Activated B cell treated with CpG ODN at 0.5 μM for 24 hours (primary cell): ENCODE measurements at regions not wholly inside any gene's neighbourhood (a gene's known extent, or its start where the extent isn't known, plus 50 kb on each side); places are given as distances from the start of the nearest gene placed in this dataset.

Experiments
- ATAC-seq: fragments of 200-7000 bp; cut with Tn5 transposase; one replicate; pipeline ENCODE4 v1.10.0; 2021; ENCODE audit warnings: low read depth, mild to moderate bottlenecking, moderate library complexity
- CTCF ChIA-PET: fragments of 350-600 bp; sonication (Branson Sonifier 250); formaldehyde crosslinking; loops from one replicate; lab custom pipeline; 2021; ENCODE audit warnings: antibody characterized with exemption; lab: Charles Lee
- POLR2A ChIA-PET: fragments of 350-600 bp; sonication (Branson Sonifier 250); formaldehyde crosslinking; loops from one replicate; lab custom pipeline; 2021; ENCODE audit warnings: antibody characterized with exemption; lab: Charles Lee
- DNase-seq: peaks from one replicate; pipeline ENCODE4 v3.0.0; 2022
- H3K27ac Mint-ChIP-seq: one replicate; pipeline ENCODE4 v1.8.0; 2020; ENCODE audit warnings: mixed read lengths
- H3K27me3 Mint-ChIP-seq: one replicate; pipeline ENCODE4 v1.8.0; 2021; ENCODE audit warnings: mixed read lengths
- H3K36me3 Mint-ChIP-seq: one replicate; pipeline ENCODE4 v1.8.0; 2021; ENCODE audit warnings: low read depth, mixed read lengths
- H3K4me1 Mint-ChIP-seq: one replicate; pipeline ENCODE4 v1.8.0; 2021; ENCODE audit warnings: mixed read lengths
- H3K4me3 Mint-ChIP-seq: one replicate; pipeline ENCODE4 v1.8.0; 2020; ENCODE audit warnings: mild to moderate bottlenecking, mixed read lengths
- H3K9me3 Mint-ChIP-seq: one replicate; pipeline ENCODE4 v1.8.0; 2020; ENCODE audit warnings: mixed read lengths
- intact Hi-C: fragments of 100-400 bp; cut with micrococcal nuclease; formaldehyde crosslinking; loops from one replicate; pipeline ENCODE4 v1.15.1; 2024
- TF ChIP-seq, protein P1 (sequence below): fragments of 200-600 bp; IDR thresholded peaks from one replicate; pipeline ENCODE4 v1.8.0; 2022; ENCODE audit warnings: antibody characterized with exemption, mild to moderate bottlenecking

DNA sequence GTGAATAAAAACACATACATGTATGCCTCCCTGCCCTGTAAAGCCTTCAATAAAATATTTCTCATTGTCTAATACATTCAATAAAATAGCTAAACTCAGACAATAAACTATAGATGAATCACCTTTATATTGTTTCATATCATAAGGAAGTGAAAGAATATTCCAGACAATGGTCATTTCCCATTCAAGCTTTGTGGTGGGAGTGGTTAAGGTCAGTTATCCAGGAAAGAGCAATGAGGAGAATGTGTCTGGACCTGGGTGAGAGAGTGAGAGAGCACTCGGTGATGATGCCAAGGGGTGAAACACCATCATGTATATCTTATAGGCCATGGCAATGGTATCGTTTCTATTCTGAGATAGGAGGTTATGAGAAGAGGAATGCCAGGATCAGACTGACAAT, 197.8 kb downstream of the PDHA2 start:
- no peak for DNase-seq
- ATAC-seq, result no peak
- no peak overlapping the region for H3K4me3 Mint-ChIP-seq
- H3K27ac Mint-ChIP-seq, result no peak overlapping the region
- H3K4me1 Mint-ChIP-seq, result no peaks in the 10 kb centered on the region
- intact Hi-C loops, result no loop called here
- no peaks in the 10 kb centered on the region for H3K9me3 Mint-ChIP-seq
- ChIA-PET POLR2A (no interaction called here), CTCF (no interaction called here)
- H3K36me3 Mint-ChIP-seq, result no peaks in the 10 kb centered on the region
- no peaks in the 10 kb centered on the region for H3K27me3 Mint-ChIP-seq
- TF ChIP-seq, protein P1, sequence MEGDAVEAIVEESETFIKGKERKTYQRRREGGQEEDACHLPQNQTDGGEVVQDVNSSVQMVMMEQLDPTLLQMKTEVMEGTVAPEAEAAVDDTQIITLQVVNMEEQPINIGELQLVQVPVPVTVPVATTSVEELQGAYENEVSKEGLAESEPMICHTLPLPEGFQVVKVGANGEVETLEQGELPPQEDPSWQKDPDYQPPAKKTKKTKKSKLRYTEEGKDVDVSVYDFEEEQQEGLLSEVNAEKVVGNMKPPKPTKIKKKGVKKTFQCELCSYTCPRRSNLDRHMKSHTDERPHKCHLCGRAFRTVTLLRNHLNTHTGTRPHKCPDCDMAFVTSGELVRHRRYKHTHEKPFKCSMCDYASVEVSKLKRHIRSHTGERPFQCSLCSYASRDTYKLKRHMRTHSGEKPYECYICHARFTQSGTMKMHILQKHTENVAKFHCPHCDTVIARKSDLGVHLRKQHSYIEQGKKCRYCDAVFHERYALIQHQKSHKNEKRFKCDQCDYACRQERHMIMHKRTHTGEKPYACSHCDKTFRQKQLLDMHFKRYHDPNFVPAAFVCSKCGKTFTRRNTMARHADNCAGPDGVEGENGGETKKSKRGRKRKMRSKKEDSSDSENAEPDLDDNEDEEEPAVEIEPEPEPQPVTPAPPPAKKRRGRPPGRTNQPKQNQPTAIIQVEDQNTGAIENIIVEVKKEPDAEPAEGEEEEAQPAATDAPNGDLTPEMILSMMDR, result no peak

DNA sequence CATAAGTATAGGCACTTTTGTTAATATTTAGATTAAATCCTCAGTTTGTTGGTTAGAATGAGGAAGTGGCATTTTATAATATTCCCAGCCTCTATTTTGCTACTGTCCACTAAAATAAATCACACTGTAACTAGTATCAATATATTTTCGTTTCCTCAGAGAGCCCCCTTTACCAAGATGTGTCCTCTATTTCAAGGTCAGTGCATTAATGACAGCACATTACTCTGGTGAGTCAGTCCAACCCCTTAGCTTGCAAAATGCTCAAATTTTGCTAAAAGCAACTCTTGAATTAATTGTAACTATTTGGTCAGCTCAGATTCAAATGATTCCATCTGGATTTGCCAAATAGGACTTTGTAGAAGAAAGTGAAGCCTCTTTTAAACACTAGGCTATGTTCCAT, 199.3 kb downstream of the PDHA2 start:
- ChIA-PET POLR2A (no interaction called here), CTCF (no interaction called here)
- TF ChIP-seq, protein P1, result no peak
- ATAC-seq (no peak), DNase-seq (no peak)
- Mint-ChIP-seq H3K9me3 (no peaks in the 10 kb centered on the region), H3K4me3 (no peak overlapping the region), H3K4me1 (no peaks in the 10 kb centered on the region), H3K27me3 (no peaks in the 10 kb centered on the region), H3K27ac (no peak overlapping the region), H3K36me3 (no peaks in the 10 kb centered on the region)
- intact Hi-C loops, result no loop called here

DNA sequence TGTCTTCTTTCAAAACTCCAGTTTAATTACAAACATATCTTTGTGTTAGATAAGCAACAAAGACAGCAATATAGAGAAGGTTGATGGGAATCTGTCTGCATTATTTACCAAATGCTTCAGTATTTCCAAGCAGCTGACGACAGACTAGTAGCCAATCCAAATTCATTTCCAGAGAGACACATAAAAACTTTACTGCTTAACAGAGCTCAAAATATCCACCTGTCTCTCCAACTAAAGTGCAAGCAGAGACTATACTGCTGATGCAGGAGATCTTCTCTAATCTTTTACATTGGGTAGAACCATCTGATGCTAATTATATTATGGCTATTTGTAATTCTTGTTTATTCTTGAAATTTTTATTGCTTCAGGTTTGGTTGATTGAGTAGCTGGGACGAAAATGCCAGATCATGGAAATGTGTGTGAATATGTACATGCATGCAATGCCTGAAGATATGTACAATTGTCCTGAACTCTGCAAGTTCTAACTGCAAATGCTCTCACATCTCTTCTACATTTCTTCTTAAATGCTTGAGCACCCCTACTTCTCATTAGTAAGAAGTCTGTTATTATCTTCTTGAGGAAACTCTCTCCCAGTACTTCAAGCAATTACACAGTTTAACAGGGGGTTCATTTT, 200.0 kb downstream of the PDHA2 start:
- no peak for ATAC-seq
- ChIA-PET CTCF (no interaction called here), POLR2A (no interaction called here)
- no peak for DNase-seq
- Mint-ChIP-seq H3K9me3 (no peaks in the 10 kb centered on the region), H3K4me3 (no peak overlapping the region), H3K27me3 (no peaks in the 10 kb centered on the region), H3K4me1 (no peaks in the 10 kb centered on the region), H3K36me3 (no peaks in the 10 kb centered on the region), H3K27ac (no peak overlapping the region)
- TF ChIP-seq, protein P1, result no peak
- intact Hi-C loops, result no loop called here

DNA sequence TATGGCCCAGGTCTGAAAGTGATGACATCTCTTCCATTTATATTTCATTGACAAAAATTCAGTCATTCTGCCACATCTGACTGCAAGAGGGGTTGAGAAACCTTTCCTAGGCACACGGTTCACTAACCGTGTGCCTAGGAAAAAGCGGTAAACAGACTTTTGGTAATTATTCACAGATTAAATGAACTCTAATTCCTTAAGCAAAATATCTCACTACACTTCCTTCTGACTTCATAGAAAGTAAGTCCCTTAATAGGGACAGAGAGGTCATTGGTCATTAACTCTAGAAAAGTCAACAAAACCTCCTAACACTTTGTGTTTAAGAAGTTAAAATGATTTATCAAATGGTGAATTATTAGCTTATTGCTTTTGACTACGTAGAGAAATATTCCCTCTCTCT, 205.1 kb downstream of the PDHA2 start:
- ATAC-seq (no peak), DNase-seq (no peak)
- H3K9me3 Mint-ChIP-seq, result no peaks in the 10 kb centered on the region
- TF ChIP-seq, protein P1, result no peak
- ChIA-PET POLR2A (no interaction called here), CTCF (no interaction called here)
- H3K27ac Mint-ChIP-seq, result no peak overlapping the region
- H3K4me3 Mint-ChIP-seq, result no peak overlapping the region
- intact Hi-C loops, result no loop called here
- no peaks in the 10 kb centered on the region for H3K36me3 Mint-ChIP-seq
- no peaks in the 10 kb centered on the region for H3K27me3 Mint-ChIP-seq
- H3K4me1 Mint-ChIP-seq, result no peaks in the 10 kb centered on the region

DNA sequence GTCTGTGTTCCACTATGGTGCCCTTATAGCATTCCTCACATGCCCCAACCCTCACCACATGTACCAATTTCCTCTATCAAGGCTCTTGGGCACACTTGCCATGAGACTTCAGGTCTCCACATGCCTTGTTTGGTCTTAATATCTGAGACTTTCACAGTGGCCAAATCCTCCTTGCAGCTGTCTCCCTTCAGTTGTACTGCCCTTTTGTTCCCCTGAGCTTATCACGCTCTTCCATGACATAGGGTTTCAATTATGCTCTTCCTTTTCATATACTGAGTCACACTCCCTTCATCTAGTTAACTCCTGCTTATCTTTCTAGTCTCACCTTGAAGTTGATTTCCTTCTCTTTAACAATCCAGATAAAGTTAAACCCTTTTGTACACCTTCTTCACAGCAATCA, 212.9 kb downstream of the PDHA2 start:
- H3K27me3 Mint-ChIP-seq, result no peaks in the 10 kb centered on the region
- H3K4me1 Mint-ChIP-seq, result no peaks in the 10 kb centered on the region
- intact Hi-C loops, result no loop called here
- no peak overlapping the region for H3K27ac Mint-ChIP-seq
- no peaks in the 10 kb centered on the region for H3K36me3 Mint-ChIP-seq
- ATAC-seq, result no peak
- CTCF ChIA-PET, result no interaction called here
- POLR2A ChIA-PET, result no interaction called here
- no peak for DNase-seq
- no peak overlapping the region for H3K4me3 Mint-ChIP-seq
- TF ChIP-seq, protein P1, result no peak
- H3K9me3 Mint-ChIP-seq, result peaks cover 4% of the 10 kb centered on the region
